ENCODE measurements at regions not wholly inside any gene's neighbourhood (a gene's known extent, or its start where the extent isn't known, plus 50 kb on each side); places are given as distances from the start of the nearest gene placed in this dataset.

DNA sequence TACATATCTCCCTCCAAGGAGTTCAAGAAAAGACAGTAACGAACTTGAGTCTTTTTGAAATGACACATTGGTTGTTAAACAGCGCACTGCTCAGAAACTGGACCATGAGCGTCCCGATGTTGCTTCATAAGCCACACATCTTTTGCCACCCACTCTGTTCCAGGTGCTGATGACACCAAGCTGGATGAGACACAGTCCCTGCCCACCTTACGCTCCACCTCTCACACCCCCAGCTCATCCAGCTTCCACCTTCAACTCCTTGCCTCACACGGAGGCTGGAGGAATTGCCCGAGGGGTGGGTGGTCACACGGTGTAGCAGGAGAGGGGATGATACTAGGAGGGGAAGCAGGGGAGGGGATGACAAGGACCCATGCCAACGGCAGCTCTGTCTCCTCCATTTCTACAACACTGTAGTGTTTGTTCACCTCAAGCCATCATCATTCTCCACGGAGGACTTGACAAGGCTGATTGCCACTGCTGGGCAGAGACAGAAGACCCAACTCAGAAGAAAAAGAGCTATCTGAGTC is 148.5 kb upstream of the TNR start:
- Histone ChIP-seq H3K4me1 (ENCODE audit: control insufficient read depth, insufficient read depth, low read length) (no peaks in the 10 kb centered on the region), H3K9me3 (ENCODE audit: control insufficient read depth, insufficient read depth, low read depth, low read length) (no peaks in the 10 kb centered on the region), H3K27ac (ENCODE audit: extremely low read depth, low read depth, low read length) (no peak overlapping the region), H3K36me3 (ENCODE audit: control insufficient read depth in 2 of 2, insufficient read depth in 1 of 2, low read length in 2 of 2) (no peaks in the 10 kb centered on the region), H3K4me3 (ENCODE audit: low read depth, low read length) (no peak overlapping the region)
- CTCF ChIA-PET, result interaction anchor here (0.6 kb wide), 2 partner anchors 127 to 710 kb away, joined by 3 read pairs; no protein-coding TSS in a partner anchor
- TF ChIP-seq, protein P1, sequence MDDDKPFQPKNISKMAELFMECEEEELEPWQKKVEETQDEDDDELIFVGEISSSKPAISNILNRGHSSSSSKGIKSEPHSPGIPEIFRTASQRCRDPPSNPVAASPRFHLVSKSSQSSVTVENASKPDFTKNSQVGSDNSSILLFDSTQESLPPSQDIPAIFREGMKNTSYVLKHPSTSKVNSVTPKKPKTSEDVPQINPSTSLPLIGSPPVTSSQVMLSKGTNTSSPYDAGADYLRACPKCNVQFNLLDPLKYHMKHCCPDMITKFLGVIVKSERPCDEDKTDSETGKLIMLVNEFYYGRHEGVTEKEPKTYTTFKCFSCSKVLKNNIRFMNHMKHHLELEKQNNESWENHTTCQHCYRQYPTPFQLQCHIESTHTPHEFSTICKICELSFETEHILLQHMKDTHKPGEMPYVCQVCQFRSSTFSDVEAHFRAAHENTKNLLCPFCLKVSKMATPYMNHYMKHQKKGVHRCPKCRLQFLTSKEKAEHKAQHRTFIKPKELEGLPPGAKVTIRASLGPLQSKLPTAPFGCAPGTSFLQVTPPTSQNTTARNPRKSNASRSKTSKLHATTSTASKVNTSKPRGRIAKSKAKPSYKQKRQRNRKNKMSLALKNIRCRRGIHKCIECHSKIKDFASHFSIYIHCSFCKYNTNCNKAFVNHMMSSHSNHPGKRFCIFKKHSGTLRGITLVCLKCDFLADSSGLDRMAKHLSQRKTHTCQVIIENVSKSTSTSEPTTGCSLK (tag by site-specific recombination; IDR thresholded peaks at IDR 0.05), result no peak
- TF ChIP-seq ZNF76 (tag by site-specific recombination; IDR thresholded peaks at IDR 0.05; ENCODE audit: borderline replicate concordance, low read depth) (no peak), FEZF1 (tag by site-specific recombination; IDR thresholded peaks at IDR 0.05) (no peak), ZBTB21 (tag by site-specific recombination; IDR thresholded peaks at IDR 0.05) (no peak), HOXD13 (CRISPR knock-in tag; IDR thresholded peaks at IDR 0.05; ENCODE audit: borderline replicate concordance) (no peak), ZNF138 (tag by site-specific recombination; IDR thresholded peaks at IDR 0.05; ENCODE audit: borderline replicate concordance) (no peak), ZNF37A (tag by site-specific recombination; IDR thresholded peaks at IDR 0.05) (no peak), ZNF830 (tag by site-specific recombination; IDR thresholded peaks at IDR 0.05; ENCODE audit: low read depth) (no peak)
- TF ChIP-seq, protein P2, sequence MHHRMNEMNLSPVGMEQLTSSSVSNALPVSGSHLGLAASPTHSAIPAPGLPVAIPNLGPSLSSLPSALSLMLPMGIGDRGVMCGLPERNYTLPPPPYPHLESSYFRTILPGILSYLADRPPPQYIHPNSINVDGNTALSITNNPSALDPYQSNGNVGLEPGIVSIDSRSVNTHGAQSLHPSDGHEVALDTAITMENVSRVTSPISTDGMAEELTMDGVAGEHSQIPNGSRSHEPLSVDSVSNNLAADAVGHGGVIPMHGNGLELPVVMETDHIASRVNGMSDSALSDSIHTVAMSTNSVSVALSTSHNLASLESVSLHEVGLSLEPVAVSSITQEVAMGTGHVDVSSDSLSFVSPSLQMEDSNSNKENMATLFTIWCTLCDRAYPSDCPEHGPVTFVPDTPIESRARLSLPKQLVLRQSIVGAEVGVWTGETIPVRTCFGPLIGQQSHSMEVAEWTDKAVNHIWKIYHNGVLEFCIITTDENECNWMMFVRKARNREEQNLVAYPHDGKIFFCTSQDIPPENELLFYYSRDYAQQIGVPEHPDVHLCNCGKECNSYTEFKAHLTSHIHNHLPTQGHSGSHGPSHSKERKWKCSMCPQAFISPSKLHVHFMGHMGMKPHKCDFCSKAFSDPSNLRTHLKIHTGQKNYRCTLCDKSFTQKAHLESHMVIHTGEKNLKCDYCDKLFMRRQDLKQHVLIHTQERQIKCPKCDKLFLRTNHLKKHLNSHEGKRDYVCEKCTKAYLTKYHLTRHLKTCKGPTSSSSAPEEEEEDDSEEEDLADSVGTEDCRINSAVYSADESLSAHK (tag by site-specific recombination; IDR thresholded peaks at IDR 0.05), result no peak
- POLR2A ChIA-PET, result no interaction called here

DNA sequence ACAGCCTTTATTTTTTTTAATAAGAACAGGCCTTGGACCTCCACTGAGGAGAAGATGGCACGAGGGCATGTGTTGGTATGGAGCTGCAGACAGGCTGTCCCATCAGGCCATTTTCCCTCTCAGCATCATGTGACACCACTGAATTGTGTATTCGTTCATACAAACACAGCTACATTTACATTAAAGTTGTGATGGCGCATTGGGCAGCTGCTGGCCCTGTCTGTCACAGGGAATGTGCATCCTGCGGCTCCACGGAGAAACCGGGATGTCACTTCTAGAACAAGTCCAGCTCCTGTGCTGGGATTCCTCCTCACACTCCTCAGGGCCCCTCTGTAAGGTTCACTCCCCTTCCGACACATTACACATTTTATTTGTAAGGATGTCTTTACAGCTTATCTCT is 147.6 kb upstream of the TNR start:
- no peaks in the 10 kb centered on the region for H3K36me3 ChIP-seq (ENCODE audit: control insufficient read depth in 2 of 2, insufficient read depth in 1 of 2, low read length in 2 of 2)
- no peaks in the 10 kb centered on the region for H3K9me3 ChIP-seq (ENCODE audit: control insufficient read depth, insufficient read depth, low read depth, low read length)
- POLR2A ChIA-PET, result no interaction called here
- H3K4me1 ChIP-seq (ENCODE audit: control insufficient read depth, insufficient read depth, low read length), result no peaks in the 10 kb centered on the region
- H3K27ac ChIP-seq (ENCODE audit: extremely low read depth, low read depth, low read length), result no peak overlapping the region
- no peak overlapping the region for H3K4me3 ChIP-seq (ENCODE audit: low read depth, low read length)
- CTCF ChIA-PET, result interaction anchor here (0.5 to 1.4 kb wide), 6 partner anchors 14 to 711 kb away, joined by 3 to 9 read pairs (median 3); no protein-coding TSS in a partner anchor
- TF ChIP-seq ZNF426 (tag by site-specific recombination; IDR thresholded peaks at IDR 0.05), result no peak
- TF ChIP-seq ZNF341 (tag by site-specific recombination; IDR thresholded peaks at IDR 0.05; ENCODE audit: low read depth), result no peak
- no peak for TF ChIP-seq GLI4 (tag by site-specific recombination; IDR thresholded peaks at IDR 0.05)
- no peak for TF ChIP-seq ZNF529 (tag by site-specific recombination; IDR thresholded peaks at IDR 0.05; ENCODE audit: insufficient replicate concordance)
- TF ChIP-seq ZNF366 (tag by site-specific recombination; conservative IDR thresholded peaks at IDR 0.05), result no peak
- TF ChIP-seq, protein P3, sequence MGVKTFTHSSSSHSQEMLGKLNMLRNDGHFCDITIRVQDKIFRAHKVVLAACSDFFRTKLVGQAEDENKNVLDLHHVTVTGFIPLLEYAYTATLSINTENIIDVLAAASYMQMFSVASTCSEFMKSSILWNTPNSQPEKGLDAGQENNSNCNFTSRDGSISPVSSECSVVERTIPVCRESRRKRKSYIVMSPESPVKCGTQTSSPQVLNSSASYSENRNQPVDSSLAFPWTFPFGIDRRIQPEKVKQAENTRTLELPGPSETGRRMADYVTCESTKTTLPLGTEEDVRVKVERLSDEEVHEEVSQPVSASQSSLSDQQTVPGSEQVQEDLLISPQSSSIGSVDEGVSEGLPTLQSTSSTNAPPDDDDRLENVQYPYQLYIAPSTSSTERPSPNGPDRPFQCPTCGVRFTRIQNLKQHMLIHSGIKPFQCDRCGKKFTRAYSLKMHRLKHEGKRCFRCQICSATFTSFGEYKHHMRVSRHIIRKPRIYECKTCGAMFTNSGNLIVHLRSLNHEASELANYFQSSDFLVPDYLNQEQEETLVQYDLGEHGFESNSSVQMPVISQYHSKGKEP (tag by site-specific recombination; IDR thresholded peaks at IDR 0.05), result no peak
- TF ChIP-seq OSR2 (tag by site-specific recombination; IDR thresholded peaks at IDR 0.05), result no peak
- TF ChIP-seq, protein P4, sequence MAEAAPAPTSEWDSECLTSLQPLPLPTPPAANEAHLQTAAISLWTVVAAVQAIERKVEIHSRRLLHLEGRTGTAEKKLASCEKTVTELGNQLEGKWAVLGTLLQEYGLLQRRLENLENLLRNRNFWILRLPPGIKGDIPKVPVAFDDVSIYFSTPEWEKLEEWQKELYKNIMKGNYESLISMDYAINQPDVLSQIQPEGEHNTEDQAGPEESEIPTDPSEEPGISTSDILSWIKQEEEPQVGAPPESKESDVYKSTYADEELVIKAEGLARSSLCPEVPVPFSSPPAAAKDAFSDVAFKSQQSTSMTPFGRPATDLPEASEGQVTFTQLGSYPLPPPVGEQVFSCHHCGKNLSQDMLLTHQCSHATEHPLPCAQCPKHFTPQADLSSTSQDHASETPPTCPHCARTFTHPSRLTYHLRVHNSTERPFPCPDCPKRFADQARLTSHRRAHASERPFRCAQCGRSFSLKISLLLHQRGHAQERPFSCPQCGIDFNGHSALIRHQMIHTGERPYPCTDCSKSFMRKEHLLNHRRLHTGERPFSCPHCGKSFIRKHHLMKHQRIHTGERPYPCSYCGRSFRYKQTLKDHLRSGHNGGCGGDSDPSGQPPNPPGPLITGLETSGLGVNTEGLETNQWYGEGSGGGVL (tag by site-specific recombination; IDR thresholded peaks at IDR 0.05), result no peak
- TF ChIP-seq ZNF660 (tag by site-specific recombination; IDR thresholded peaks at IDR 0.05), result no peak
- TF ChIP-seq ZNF624 (tag by site-specific recombination; IDR thresholded peaks at IDR 0.05), result no peak
- TF ChIP-seq, protein P5, sequence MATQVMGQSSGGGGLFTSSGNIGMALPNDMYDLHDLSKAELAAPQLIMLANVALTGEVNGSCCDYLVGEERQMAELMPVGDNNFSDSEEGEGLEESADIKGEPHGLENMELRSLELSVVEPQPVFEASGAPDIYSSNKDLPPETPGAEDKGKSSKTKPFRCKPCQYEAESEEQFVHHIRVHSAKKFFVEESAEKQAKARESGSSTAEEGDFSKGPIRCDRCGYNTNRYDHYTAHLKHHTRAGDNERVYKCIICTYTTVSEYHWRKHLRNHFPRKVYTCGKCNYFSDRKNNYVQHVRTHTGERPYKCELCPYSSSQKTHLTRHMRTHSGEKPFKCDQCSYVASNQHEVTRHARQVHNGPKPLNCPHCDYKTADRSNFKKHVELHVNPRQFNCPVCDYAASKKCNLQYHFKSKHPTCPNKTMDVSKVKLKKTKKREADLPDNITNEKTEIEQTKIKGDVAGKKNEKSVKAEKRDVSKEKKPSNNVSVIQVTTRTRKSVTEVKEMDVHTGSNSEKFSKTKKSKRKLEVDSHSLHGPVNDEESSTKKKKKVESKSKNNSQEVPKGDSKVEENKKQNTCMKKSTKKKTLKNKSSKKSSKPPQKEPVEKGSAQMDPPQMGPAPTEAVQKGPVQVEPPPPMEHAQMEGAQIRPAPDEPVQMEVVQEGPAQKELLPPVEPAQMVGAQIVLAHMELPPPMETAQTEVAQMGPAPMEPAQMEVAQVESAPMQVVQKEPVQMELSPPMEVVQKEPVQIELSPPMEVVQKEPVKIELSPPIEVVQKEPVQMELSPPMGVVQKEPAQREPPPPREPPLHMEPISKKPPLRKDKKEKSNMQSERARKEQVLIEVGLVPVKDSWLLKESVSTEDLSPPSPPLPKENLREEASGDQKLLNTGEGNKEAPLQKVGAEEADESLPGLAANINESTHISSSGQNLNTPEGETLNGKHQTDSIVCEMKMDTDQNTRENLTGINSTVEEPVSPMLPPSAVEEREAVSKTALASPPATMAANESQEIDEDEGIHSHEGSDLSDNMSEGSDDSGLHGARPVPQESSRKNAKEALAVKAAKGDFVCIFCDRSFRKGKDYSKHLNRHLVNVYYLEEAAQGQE (tag by site-specific recombination; IDR thresholded peaks at IDR 0.05), result no peak
- no peak for TF ChIP-seq HOXA7 (CRISPR knock-in tag; IDR thresholded peaks at IDR 0.05; ENCODE audit: borderline replicate concordance)
- TF ChIP-seq, protein P6, sequence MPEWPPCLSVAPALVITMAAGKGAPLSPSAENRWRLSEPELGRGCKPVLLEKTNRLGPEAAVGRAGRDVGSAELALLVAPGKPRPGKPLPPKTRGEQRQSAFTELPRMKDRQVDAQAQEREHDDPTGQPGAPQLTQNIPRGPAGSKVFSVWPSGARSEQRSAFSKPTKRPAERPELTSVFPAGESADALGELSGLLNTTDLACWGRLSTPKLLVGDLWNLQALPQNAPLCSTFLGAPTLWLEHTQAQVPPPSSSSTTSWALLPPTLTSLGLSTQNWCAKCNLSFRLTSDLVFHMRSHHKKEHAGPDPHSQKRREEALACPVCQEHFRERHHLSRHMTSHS (tag by site-specific recombination; IDR thresholded peaks at IDR 0.05), result no peak
- no peak for TF ChIP-seq ZNF776 (tag by site-specific recombination; IDR thresholded peaks at IDR 0.05; ENCODE audit: borderline replicate concordance)
